COLO668 (cell line): ENCODE measurements at regions not wholly inside any gene's neighbourhood (a gene's known extent, or its start where the extent isn't known, plus 50 kb on each side); places are given as distances from the start of the nearest gene placed in this dataset.

Experiments used
- DNase-seq: peaks from one replicate; lab custom pipeline; 2025; ENCODE audit not compliant: unreplicated experiment; lab: John Stamatoyannopoulos, UW

- DNase-seq, result no peak
Measured at GRCh38 chr5:158644301-158644700, 455.4 kb downstream of the EBF1 start.

DNA sequence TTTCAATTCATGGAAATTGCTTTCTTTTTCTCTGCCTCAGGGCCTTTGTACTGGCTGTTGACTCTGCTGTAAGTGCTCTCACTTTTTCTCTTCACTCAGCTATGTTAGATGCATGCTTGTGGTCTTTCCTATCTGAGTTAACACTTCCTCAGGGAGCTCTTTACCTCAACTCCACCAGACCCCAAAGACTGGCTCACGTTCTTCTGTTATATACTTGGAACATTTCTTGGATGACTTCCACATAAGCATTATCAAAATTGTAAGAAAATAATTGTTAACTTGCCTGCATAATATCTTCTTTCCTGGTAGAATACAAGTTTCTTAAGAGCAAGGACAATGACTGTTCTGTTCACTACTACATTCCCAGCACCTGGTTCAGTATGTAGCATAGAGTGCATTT is 455.9 kb downstream of the EBF1 start:
- DNase-seq, result no peak

DNA sequence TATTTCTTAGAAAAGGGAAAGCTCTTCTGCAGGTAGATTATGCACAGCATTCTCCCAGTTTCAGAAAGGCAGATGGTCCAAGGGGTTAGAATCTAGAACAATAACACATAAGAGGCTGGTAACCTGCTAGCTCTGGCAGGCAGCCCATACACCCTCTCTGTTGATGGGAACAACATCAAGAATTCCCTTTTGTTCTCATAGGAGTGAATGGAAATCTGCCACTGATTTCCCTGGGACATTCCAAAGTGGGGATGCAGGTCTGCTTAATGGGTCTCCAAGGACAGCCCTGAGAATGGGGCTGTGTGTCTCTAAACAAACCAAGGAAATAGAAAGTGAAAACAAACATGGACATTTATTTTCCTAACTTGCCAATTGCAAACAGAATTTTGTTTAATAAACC is 456.8 kb downstream of the EBF1 start:
- no peak for DNase-seq

GRCh38 chr5:158641016-158641415 is 458.7 kb downstream of the EBF1 start:
- no peak for DNase-seq

DNA sequence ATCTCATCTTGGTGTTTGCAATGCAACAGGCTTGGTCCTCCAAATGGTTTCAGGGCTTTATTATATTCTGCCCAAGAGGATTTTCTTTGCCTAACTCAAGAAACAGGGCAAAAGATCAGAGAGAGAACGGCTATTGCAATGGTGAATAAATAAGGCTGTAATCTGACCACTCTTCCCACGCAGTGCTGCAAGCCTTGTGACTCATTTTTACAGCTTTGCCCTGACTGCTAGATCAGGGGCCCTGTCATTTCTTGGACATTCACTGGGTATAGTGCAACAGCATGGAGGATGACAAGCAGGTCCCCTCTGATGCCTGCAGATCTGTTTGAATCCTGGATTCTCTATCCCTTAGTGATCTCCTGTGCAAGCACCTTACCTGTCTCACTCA is 459.1 kb downstream of the EBF1 start:
- no peak for DNase-seq

- no peak for DNase-seq
Measured at GRCh38 chr5:158639881-158640592, 459.7 kb downstream of the EBF1 start.

- no peak for DNase-seq
Measured at GRCh38 chr5:158638396-158638795, 461.3 kb downstream of the EBF1 start.

DNA sequence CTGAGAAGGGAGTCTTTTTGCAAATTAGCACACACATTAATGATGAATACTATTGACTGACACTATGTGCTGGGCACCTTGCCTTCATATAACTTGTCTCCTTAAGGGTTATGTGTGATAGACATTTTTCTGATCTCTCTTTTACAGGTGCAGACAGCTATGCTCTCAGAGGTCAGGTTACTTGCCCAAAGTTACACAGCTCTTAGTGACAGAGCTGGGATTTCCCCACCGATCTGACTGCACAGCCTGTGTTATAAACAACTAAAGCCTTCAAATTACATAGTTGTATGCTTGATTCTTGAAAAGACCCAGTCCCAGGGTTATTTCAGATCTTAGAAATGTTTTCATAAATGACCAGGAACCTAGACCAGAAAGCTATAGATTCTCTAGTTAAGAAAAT is 462.7 kb downstream of the EBF1 start:
- no peak for DNase-seq

- no peak for DNase-seq
Measured at GRCh38 chr5:158635565-158635964, 464.2 kb downstream of the EBF1 start.

DNA sequence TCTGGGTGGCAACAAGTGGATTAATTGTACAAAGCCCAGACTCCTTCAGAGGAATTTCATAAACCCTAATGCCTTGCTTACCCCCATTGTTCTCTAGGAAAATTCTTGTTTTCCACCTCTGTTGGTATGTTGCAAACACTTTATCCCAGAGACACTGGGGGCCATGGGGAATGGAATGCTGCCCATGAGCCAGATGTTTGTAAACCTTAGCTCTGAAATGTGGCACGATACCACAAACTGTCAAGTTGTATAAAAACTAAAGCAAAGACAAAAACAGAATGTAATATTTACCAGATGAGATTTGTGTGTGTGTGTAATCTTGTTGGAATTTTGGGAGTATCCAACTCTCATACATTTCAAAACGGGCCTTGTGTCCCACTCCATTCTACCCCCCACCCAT is 465.0 kb downstream of the EBF1 start:
- no peak for DNase-seq

DNA sequence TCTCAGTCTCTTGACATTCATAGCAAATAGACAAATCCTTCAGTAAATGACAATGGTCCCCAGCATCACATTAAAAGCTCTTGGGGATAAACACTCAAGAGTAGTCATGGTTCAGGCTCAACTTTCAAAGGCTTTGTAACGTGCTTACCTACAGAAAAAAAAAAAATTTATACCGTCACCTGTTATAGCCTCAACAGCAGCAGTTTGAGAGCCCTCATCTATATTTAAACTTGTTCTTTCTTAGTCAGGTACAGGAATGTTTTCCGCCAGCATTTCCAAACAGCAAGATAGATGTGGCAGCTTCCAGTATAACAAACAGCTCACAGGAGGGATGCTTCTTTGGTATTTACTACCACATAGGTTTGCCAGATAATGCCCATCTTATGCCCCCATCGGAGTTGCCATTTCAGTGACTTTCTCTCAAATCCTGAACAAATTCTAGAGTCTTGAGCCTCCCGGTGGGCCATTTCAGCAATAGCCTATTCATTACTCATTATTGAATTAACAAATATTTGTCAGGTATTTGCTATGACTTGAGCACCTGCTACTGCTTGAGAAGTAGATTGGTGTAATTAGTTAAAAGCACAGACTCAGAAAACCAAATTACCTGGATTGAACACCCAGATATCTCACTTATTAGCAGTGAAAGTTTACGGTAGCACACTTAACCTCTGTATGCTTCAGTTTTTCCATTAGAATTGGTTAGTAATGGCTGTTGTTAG is 470.0 kb downstream of the EBF1 start:
- no peak for DNase-seq

DNA sequence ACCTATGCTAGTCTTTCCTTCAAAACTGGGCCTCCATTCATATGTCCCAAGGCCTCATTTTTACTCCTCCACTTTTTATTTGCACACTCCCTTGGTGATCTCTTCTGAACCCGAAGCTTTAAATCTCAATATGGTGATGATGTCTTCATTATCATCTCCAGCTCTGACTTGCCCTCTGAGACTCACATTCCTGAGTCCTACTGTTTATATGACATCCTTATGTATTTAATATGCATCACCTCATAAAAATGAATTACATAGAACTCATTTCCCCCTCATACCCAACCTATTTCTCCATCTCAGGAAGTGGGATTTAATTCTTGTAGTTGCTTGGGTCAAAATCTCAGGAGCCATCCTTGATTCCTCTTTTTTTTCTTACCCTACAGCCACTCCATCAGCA is 473.0 kb downstream of the EBF1 start:
- DNase-seq, result no peak

- DNase-seq, result no peak
Measured at GRCh38 chr5:158623971-158624370, 475.7 kb downstream of the EBF1 start.

DNA sequence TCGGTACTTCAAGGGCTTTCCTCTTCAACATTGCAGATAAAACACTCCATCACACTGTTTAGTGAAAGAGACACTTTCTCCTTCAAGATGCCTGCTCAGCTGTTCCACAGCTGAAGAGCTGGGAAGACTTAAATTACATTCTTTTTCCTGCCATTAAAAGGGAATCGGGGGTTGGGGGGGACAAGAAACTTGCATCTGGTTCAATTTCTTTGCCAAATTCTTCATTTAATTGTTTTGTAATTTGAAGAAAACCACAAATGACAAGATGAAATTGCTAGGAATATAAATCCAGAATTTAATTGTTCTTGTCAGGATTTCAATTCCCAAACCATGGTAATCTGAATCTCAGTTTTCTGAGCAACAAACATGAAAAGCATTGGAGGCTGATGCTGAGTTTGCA is 478.3 kb downstream of the EBF1 start:
- no peak for DNase-seq

- no peak for DNase-seq
Measured at GRCh38 chr5:158619083-158619788, 480.5 kb downstream of the EBF1 start.

DNA sequence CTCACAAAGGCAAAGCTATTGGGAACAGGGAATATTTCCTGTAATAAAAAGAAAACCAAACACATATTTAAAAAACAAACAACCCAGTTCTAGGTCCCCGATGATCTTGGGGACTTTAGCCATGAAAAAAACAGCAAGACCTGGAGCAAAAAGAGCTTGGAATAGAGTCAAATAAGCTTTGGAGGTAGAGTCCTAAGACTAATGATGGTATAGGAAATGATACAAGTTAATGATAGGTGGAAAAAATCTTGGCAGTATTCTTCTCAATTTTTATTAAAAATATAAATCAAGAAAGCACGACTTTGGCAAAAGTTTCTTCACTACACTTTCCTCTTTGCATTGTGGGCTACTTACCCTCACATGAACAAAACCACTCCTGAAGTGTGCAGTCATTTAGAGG is 481.5 kb downstream of the EBF1 start:
- no peak for DNase-seq

- no peak for DNase-seq
Measured at GRCh38 chr5:158616707-158617106, 483.0 kb downstream of the EBF1 start.

- DNase-seq, result no peak
Measured at GRCh38 chr5:158614951-158615350, 484.8 kb downstream of the EBF1 start.

DNA sequence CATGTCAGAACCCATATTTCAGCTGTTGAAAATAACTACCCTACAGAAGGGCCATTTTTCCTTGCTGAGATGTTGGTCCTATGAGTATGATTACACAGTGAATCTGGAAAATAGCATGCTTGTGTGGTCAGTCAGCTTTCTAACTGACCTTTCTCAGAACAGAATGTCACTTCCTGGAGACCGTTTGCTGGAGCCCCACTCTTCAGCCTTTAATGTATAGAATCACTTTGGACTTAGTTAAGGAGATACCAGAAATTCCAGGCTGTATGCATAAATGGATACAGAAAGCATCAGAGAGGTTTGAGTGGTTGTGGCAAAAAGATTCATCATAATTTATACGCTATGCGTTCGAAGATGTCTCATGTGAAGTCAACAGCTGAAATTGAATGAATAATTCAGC is 488.1 kb downstream of the EBF1 start:
- DNase-seq, result no peak

DNA sequence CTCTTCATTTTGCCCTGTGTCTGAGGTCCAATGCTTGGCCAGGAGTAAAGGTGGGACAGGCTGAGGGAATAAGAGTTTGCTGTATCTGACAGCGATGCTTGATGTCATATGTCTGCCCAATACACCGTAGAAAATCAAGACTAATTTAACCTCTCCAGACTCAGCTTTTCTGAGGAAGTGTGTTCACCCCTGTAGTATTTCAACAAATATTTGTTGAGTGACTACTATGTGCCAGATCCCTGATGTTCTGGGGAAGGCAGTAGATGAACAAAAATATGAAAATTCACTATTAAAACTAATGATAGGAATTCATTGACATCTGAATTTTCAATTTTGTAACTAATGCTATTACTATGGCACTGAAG is 489.7 kb downstream of the EBF1 start:
- DNase-seq, result no peak

- DNase-seq, result no peak
Measured at GRCh38 chr5:158609333-158610050, 490.2 kb downstream of the EBF1 start.

- DNase-seq, result no peak
Measured at GRCh38 chr5:158607088-158607487, 492.6 kb downstream of the EBF1 start.
